Karpas-422 (cell line): ENCODE measurements at regions not wholly inside any gene's neighbourhood (a gene's known extent, or its start where the extent isn't known, plus 50 kb on each side); places are given as distances from the start of the nearest gene placed in this dataset.
"Not testable (repeated sequence)": the region's sequence is repeated elsewhere in the genome, so short reads cannot be mapped to it uniquely, and the experiment has no call there.

Experiments
- DNase-seq: peaks from one replicate; pipeline ENCODE4 v3.0.0-alpha.2; 2015
- H2AFZ ChIP-seq: fragments of 200-600 bp; sonication (generic); 2 replicates; pipeline ENCODE4 v1.6.1; 2014; ENCODE audit warnings: antibody characterized with exemption, low read length, mixed read lengths
- H3K27ac ChIP-seq: fragments of 200-600 bp; sonication (generic); 2 replicates; pipeline ENCODE4 v1.5.1; 2014; ENCODE audit warnings: mild to moderate bottlenecking, low read length, moderate library complexity
- H3K27me3 ChIP-seq: fragments of 200-600 bp; sonication (generic); 2 replicates; pipeline ENCODE4 v1.6.1; 2014; ENCODE audit warnings: low read length, mixed read lengths
- H3K36me3 ChIP-seq: fragments of 200-600 bp; sonication (generic); 2 replicates; pipeline ENCODE4 v1.6.1; 2014; ENCODE audit warnings: low read length, mixed read lengths; ENCODE audit not compliant: insufficient read depth
- H3K4me1 ChIP-seq: fragments of 200-600 bp; sonication (generic); 2 replicates; pipeline ENCODE4 v1.6.1; 2014; ENCODE audit warnings: mild to moderate bottlenecking, low read length, mixed read lengths
- H3K4me2 ChIP-seq: fragments of 200-600 bp; sonication (generic); 2 replicates; pipeline ENCODE4 v1.6.1; 2014; ENCODE audit warnings: low read length, low read depth, mild to moderate bottlenecking; ENCODE audit not compliant: poor library complexity, severe bottlenecking
- H3K4me3 ChIP-seq: fragments of 200-600 bp; sonication (generic); 2 replicates; pipeline ENCODE4 v1.5.1; 2014; ENCODE audit warnings: mild to moderate bottlenecking, antibody characterized with exemption, low read length, mixed read lengths
- H3K79me2 ChIP-seq: fragments of 200-600 bp; sonication (generic); 2 replicates; pipeline ENCODE4 v1.6.1; 2014; ENCODE audit warnings: mild to moderate bottlenecking, low read length, mixed read lengths
- H3K9ac ChIP-seq: fragments of 200-600 bp; sonication (generic); 2 replicates; pipeline ENCODE4 v1.6.0; 2014; ENCODE audit warnings: low read length
- H3K9me2 ChIP-seq: fragments of 200-600 bp; sonication (generic), shearing (Covaris generic); replicated peaks from 2 replicates; pipeline ENCODE4 v1.6.0; 2014; ENCODE audit warnings: mild to moderate bottlenecking, low read length, moderate library complexity; ENCODE audit not compliant: insufficient read depth
- H3K9me3 ChIP-seq: fragments of 300-700, 200-600 bp; sonication (generic); 2 replicates; pipeline ENCODE4 v1.6.1; 2014; ENCODE audit warnings: low read length, mixed read lengths
- H4K20me1 ChIP-seq: fragments of 200-600 bp; sonication (generic); 2 replicates; pipeline ENCODE4 v1.6.1; 2014; ENCODE audit warnings: mild to moderate bottlenecking, antibody characterized with exemption, low read length, low read depth; ENCODE audit not compliant: insufficient read depth

- not testable (repeated sequence) for H3K36me3 ChIP-seq, H3K27ac ChIP-seq, H3K9me3 ChIP-seq, H3K79me2 ChIP-seq, DNase-seq, H3K9ac ChIP-seq, H2AFZ ChIP-seq, H3K4me3 ChIP-seq, H4K20me1 ChIP-seq, H3K9me2 ChIP-seq, H3K27me3 ChIP-seq, H3K4me2 ChIP-seq, H3K4me1 ChIP-seq
Observed at GRCh38 chr7:131922948-131923347, 366.5 kb upstream of the PODXL start.

- Histone ChIP-seq H2AFZ (no peak overlapping the region), H3K79me2 (no peaks in the 10 kb centered on the region), H3K4me2 (no peak overlapping the region), H3K36me3 (no peaks in the 10 kb centered on the region), H3K4me3 (no peak overlapping the region), H3K27ac (no peak overlapping the region), H3K9ac (no peak overlapping the region), H3K27me3 (no peaks in the 10 kb centered on the region), H3K9me2 (no peaks in the 10 kb centered on the region), H3K4me1 (no peaks in the 10 kb centered on the region; the same call in 1 of the 2 replicates), H3K9me3 (no peaks in the 10 kb centered on the region), H4K20me1 (no peaks in the 10 kb centered on the region)
- DNase-seq: no peak
Observed at GRCh38 chr7:131921016-131921415, 364.6 kb upstream of the PODXL start.

- DNase-seq: no peak
- Histone ChIP-seq H3K9me2 (no peaks in the 10 kb centered on the region), H3K9me3 (no peaks in the 10 kb centered on the region), H4K20me1 (no peaks in the 10 kb centered on the region), H3K4me2 (no peak overlapping the region), H2AFZ (no peak overlapping the region), H3K36me3 (no peaks in the 10 kb centered on the region), H3K79me2 (no peaks in the 10 kb centered on the region), H3K9ac (no peak overlapping the region), H3K4me3 (no peak overlapping the region), H3K27me3 (no peaks in the 10 kb centered on the region), H3K27ac (no peak overlapping the region), H3K4me1 (no peaks in the 10 kb centered on the region; the same call in 1 of the 2 replicates)
Observed at GRCh38 chr7:131919920-131920709, 363.7 kb upstream of the PODXL start.

GRCh38 chr7:131911112-131911511 is 354.7 kb upstream of the PODXL start:
- Histone ChIP-seq H2AFZ (no peak overlapping the region), H3K4me2 (no peak overlapping the region), H3K79me2 (no peaks in the 10 kb centered on the region), H4K20me1 (no peaks in the 10 kb centered on the region), H3K9me2 (no peaks in the 10 kb centered on the region), H3K4me1 (no peaks in the 10 kb centered on the region), H3K27ac (no peak overlapping the region), H3K9me3 (no peaks in the 10 kb centered on the region), H3K36me3 (no peaks in the 10 kb centered on the region), H3K4me3 (no peak overlapping the region), H3K9ac (no peak overlapping the region), H3K27me3 (no peaks in the 10 kb centered on the region)
- no peak for DNase-seq

GRCh38 chr7:131909151-131909768 is 352.8 kb upstream of the PODXL start:
- Histone ChIP-seq H3K4me3 (no peak overlapping the region), H3K4me2 (no peak overlapping the region), H3K27ac (no peak overlapping the region), H3K9me3 (no peaks in the 10 kb centered on the region), H2AFZ (no peak overlapping the region), H4K20me1 (no peaks in the 10 kb centered on the region), H3K9ac (no peak overlapping the region), H3K79me2 (no peaks in the 10 kb centered on the region), H3K36me3 (no peaks in the 10 kb centered on the region), H3K27me3 (no peaks in the 10 kb centered on the region), H3K4me1 (no peaks in the 10 kb centered on the region), H3K9me2 (no peaks in the 10 kb centered on the region)
- no peak for DNase-seq

- no peak overlapping the region for H3K4me3 ChIP-seq
- DNase-seq: no peak
- H2AFZ ChIP-seq: no peak overlapping the region
- no peak overlapping the region for H3K27ac ChIP-seq
- no peaks in the 10 kb centered on the region for H3K79me2 ChIP-seq
- no peaks in the 10 kb centered on the region for H3K4me1 ChIP-seq
- no peaks in the 10 kb centered on the region for H3K9me3 ChIP-seq
- no peaks in the 10 kb centered on the region for H4K20me1 ChIP-seq
- H3K4me2 ChIP-seq: no peak overlapping the region
- no peaks in the 10 kb centered on the region for H3K36me3 ChIP-seq
- H3K9ac ChIP-seq: no peak overlapping the region
- no peaks in the 10 kb centered on the region for H3K27me3 ChIP-seq
- no peaks in the 10 kb centered on the region for H3K9me2 ChIP-seq
Observed at GRCh38 chr7:131908714-131909113, 352.3 kb upstream of the PODXL start.

GRCh38 chr7:131905471-131905973 is 349.1 kb upstream of the PODXL start:
- Histone ChIP-seq H3K27me3 (no peaks in the 10 kb centered on the region), H3K36me3 (no peaks in the 10 kb centered on the region), H3K4me1 (no peaks in the 10 kb centered on the region), H3K4me2 (no peak overlapping the region), H3K79me2 (no peaks in the 10 kb centered on the region), H3K4me3 (no peak overlapping the region), H4K20me1 (no peaks in the 10 kb centered on the region), H3K27ac (no peak overlapping the region), H3K9me3 (no peaks in the 10 kb centered on the region), H3K9ac (no peak overlapping the region), H3K9me2 (no peaks in the 10 kb centered on the region), H2AFZ (no peak overlapping the region)
- no peak for DNase-seq

- Histone ChIP-seq H3K36me3 (no peaks in the 10 kb centered on the region), H3K4me3 (no peak overlapping the region), H4K20me1 (no peaks in the 10 kb centered on the region), H3K4me2 (no peak overlapping the region), H3K9ac (no peak overlapping the region), H3K27me3 (no peaks in the 10 kb centered on the region), H3K4me1 (no peaks in the 10 kb centered on the region), H3K9me3 (no peaks in the 10 kb centered on the region), H3K79me2 (no peaks in the 10 kb centered on the region), H3K9me2 (no peaks in the 10 kb centered on the region), H2AFZ (no peak overlapping the region), H3K27ac (no peak overlapping the region)
- DNase-seq: no peak
Observed at GRCh38 chr7:131904760-131905327, 348.4 kb upstream of the PODXL start.
